Activated CD8-positive, alpha-beta memory T cell treated with anti-CD3 and anti-CD28 coated beads for 36 hours (primary cell): ENCODE measurements at regions not wholly inside any gene's neighbourhood (a gene's known extent, or its start where the extent isn't known, plus 50 kb on each side); places are given as distances from the start of the nearest gene placed in this dataset.
"Not testable (repeated sequence)": the region's sequence is repeated elsewhere in the genome, so short reads cannot be mapped to it uniquely, and the experiment has no call there.

Experiments used
- CTCF ChIA-PET: fragments of 350-600 bp; sonication (Branson Sonifier 250); formaldehyde crosslinking; loops from one replicate; lab custom pipeline; 2021; ENCODE audit warnings: antibody characterized with exemption; lab: Charles Lee
- POLR2A ChIA-PET: fragments of 350-600 bp; sonication (Branson Sonifier 250); formaldehyde crosslinking; loops from one replicate; lab custom pipeline; 2021; ENCODE audit warnings: antibody characterized with exemption; lab: Charles Lee

- POLR2A ChIA-PET, CTCF ChIA-PET: not testable (repeated sequence)
Observed at GRCh38 chr7:9621306-9621902, 1188.0 kb downstream of the NXPH1 start.

DNA sequence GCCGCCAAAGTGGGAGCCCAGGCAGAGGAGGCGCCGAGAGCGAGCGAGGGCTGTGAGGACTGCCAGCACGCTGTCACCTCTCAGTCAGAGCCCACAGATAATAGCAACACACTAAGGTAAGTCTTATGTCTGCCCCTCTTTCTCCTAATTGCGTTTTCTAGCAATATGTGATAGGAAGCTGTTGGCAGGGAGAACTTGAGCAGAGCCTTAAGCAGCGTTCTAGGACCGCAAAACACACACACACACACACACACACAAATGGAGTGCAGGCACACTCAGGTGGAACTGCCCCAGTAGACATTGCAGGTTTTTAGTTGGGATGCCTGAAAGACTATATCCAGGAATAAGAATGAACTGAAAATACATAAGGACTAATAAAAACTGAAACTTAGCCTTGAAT, 1188.5 kb downstream of the NXPH1 start:
- POLR2A ChIA-PET, result no interaction called here
- CTCF ChIA-PET, result no interaction called here

GRCh38 chr7:9625953-9626352, 1192.5 kb downstream of the NXPH1 start:
- CTCF ChIA-PET, result no interaction called here
- POLR2A ChIA-PET, result no interaction called here

- ChIA-PET POLR2A (no interaction called here), CTCF (no interaction called here)
Observed at GRCh38 chr7:9645756-9646155, 1212.3 kb downstream of the NXPH1 start.

DNA sequence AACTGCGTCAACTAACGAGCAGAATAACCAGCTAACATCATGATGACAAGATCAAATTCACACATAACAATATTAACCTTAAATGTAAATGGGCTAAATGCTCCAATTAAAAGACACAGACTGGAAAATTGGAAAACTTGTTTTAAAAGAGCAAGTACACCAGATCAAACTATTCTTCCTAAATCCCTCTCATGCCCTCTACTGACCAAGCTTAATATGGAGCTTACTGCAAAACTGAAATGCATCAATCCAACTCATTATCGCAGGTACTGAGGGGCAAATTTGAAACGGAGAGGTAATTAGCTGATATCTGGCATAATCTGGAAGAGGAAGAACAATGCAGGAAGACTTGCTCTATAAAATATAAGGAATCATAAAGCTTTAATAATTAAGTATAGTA, 1223.8 kb downstream of the NXPH1 start:
- CTCF ChIA-PET, result no interaction called here
- POLR2A ChIA-PET, result no interaction called here

GRCh38 chr7:9671979-9672917, 1238.8 kb downstream of the NXPH1 start:
- ChIA-PET CTCF (no interaction called here), POLR2A (no interaction called here)

DNA sequence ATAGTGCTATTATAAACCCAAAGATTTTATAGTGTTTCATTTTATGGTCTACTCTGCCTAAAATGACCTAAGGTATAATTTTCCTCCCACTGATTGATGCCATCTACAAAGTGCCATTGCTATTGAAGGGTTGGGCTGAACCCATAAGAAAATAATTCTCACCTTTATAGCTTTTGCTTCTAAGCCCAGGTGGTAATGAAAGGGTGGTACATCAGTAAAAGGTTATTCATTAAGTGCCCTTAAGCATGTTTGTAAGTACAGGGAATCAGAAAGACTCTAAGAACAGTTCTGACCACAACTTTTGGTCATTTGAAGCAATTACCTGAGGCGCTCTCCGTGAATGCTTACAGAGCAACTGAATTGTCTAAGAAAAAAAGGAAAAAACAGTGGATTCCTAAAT, 1247.3 kb downstream of the NXPH1 start:
- POLR2A ChIA-PET, result interaction anchor here (0.6 kb wide), 1 partner anchor 1558 kb away, joined by 3 read pairs; no protein-coding TSS in a partner anchor
- CTCF ChIA-PET, result no interaction called here

DNA sequence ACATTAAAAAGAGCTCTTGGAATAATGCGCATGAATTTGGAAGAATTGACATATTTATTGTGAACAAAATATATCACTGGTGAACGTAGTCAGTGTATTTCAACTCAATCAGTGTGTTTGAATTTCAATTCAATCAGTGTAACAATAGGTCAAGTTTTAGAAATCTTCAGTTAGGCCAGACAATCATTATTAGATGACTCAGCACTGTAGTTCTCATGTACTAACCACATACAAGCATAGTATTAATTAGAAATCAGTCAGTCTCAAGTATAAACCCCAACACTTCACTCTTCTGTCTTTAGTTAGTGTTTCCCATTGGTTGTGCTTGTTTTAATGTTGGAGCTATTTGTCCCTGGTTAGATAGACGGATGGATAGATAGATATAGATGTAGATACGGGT, 1247.9 kb downstream of the NXPH1 start:
- ChIA-PET POLR2A (no interaction called here), CTCF (no interaction called here)

DNA sequence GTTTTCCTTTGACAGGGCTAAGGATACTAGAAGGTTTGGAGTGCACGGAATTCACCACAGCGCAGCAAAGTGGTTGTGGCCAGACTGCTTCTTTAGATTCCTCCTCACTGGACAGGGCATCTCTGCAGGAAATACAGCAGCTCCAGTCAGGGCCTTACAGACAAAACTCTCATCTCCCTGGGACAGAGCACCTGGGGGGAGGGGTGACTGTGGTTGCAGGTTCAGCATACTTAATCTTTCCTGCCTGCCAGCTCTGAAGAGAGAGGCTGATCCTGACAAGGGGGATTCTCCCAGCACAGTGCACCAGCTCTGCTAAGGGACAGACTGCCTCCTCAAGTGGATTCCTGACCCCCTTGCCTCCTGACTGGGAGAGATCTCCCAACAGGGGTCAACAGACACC, 1257.9 kb downstream of the NXPH1 start:
- CTCF ChIA-PET, result interaction anchor here (0.6 kb wide), 1 partner anchor 1309 kb away, joined by 3 read pairs; no protein-coding TSS in a partner anchor

DNA sequence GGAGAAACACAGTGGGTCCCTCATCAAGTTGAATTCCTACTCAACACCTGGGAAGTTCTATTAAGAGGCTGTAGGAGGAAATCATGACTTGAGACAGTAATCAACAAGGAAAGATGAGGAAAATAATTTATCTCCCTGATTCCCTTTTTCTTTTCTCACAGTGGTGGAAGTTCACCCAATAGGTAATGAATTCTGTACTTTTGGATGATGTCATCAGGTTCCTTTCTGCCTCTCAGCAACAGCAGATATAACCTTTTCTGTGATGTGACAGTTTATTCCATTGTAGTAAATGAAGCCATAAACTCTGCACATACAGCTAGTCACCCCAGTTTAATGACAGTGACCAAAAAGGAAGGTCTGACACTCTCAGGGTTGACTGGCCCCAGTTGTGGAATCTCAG, 1265.0 kb downstream of the NXPH1 start:
- ChIA-PET CTCF (no interaction called here), POLR2A (no interaction called here)

More for the DNA sequence above, 1257.9 kb downstream of the NXPH1 start:
- POLR2A ChIA-PET, result no interaction called here

DNA sequence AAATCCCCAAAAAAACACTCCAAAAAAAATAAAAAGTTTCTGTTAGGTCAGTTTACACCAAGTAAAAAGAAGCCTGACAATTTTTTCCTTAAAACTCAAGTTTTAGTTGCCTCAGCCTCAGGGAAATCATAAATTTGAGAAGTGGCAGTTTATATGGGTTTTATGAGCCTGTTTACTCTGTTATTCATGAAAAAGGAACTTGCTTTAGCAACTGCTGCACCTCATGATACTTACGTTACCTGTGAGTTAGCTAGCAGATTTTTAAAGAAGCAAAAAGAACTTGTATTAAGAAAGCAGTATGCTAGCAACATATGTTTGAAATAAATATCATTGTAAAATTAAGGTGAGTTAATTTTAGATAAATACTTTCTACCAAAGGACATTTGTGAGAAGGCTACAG, 1264.5 kb upstream of the PHF14 start:
- ChIA-PET CTCF (no interaction called here), POLR2A (no interaction called here)

DNA sequence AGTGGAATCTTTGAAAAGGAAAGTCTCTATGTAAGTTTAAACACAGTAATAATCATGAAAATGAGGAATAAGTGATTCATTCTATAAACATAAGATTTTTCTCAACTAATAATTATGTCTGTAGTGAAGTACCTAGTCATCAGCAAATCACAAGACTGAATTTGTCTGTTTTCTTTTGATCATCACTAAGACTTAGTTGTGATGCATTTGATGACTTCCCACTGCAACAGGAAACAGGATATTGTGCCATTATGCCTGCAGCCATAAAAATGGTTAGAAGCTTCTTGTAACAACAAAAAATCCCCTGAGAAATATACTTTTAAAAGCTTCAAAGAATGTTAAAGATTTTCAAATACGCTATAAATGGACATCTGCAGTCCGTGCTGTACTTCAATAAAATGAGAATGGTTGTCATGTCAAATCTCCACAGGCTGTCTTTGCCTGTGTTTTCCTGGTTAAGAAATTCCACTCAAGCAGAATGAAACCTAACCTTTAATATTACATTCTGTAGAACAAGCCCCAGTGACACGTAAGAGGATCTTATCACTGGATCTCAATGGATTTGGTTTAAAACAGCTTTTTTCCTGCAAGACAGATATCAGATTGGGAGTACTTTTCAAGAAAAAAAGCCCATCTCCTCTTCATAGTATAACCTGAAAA, 1262.3 kb upstream of the PHF14 start:
- ChIA-PET POLR2A (no interaction called here), CTCF (no interaction called here)

- CTCF ChIA-PET, result no interaction called here
- POLR2A ChIA-PET, result no interaction called here
Observed at GRCh38 chr7:9718071-9718661, 1255.5 kb upstream of the PHF14 start.

DNA sequence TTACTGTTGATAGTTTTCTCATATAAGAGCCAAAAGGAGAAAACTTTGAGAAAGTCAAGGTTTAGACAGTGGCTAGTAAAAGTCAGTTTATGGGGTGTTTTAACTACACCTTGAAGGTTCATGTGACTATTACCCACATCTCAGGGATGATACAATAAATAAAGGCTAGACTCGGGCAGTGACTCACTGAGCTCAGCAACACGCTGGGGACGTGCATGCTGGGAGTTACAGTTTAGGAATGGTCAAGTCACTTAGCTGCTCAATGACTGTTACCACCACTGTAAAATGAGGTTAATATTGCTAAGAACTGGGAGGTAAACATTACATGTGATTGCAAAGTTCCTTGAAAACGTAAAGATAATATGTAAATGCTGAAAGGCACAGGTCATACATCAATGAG, 1254.4 kb upstream of the PHF14 start:
- CTCF ChIA-PET, result no interaction called here
- POLR2A ChIA-PET, result no interaction called here

GRCh38 chr7:9719721-9720120, 1254.0 kb upstream of the PHF14 start:
- ChIA-PET POLR2A (no interaction called here), CTCF (no interaction called here)

- CTCF ChIA-PET, POLR2A ChIA-PET: not testable (repeated sequence)
Observed at GRCh38 chr7:9725940-9726663, 1247.6 kb upstream of the PHF14 start.

GRCh38 chr7:9726811-9727210, 1246.9 kb upstream of the PHF14 start:
- POLR2A ChIA-PET, CTCF ChIA-PET: not testable (repeated sequence)

GRCh38 chr7:9727467-9727869, 1246.2 kb upstream of the PHF14 start:
- POLR2A ChIA-PET, CTCF ChIA-PET: not testable (repeated sequence)

DNA sequence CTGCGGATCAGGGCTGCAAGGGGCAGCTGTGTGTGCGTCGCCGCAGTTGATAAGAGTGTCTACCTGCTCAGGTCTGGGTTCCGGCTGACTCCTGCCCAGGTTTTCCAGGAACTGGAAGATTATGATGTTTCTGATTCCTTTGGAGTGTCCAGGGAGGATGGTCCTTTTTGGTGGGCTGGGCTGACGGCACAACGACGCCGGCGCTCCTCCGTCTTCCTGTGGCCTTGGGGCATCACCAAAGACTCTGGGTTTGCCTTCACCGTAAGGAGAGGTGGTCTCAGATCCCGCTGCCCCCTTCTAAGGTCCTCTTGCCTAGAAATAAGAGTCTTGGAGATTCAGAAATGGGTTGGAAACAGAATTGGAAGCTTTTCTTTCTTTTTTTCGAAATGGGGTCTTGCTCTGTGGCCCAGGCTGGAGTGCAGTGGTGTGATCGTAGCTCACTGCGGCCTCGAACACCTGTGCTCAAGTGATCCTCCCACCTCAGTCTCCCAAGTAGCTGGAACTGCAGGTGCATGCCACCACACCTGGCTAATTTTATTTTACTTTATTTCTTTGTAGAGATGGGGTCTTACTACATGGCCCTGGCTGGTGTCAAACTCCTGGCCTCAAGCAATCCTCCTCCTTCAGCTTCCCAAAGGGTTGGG, 1245.5 kb upstream of the PHF14 start:
- CTCF ChIA-PET, POLR2A ChIA-PET: not testable (repeated sequence)
